ENCODE measurements at regions not wholly inside any gene's neighbourhood (a gene's known extent, or its start where the extent isn't known, plus 50 kb on each side); places are given as distances from the start of the nearest gene placed in this dataset.

GRCh38 chr10:130495891-130496636 is 359.9 kb downstream of the GLRX3 start:
- Mint-ChIP-seq H3K27ac (no peak overlapping the region), H3K27me3 (peaks cover 0 to 6% (median 0%) of the 10 kb centered on the region in 3 donors), H3K36me3 (no peaks in the 10 kb centered on the region), H3K9me3 (peaks cover 0 to 3% (median 0%) of the 10 kb centered on the region in 7 donors), H3K4me1 (no peaks in the 10 kb centered on the region), H3K4me3 (no peak overlapping the region)
- ATAC-seq (ENCODE audit: low read depth in 2 of 2) (no peak), DNase-seq (no peak)

- no peak for DNase-seq
- H3K4me1 Mint-ChIP-seq = no peaks in the 10 kb centered on the region
- ATAC-seq (ENCODE audit: low read depth in 2 of 2) = no peak
- H3K27me3 Mint-ChIP-seq = peaks cover 0 to 6% (median 0%) of the 10 kb centered on the region in 3 donors
- H3K36me3 Mint-ChIP-seq = no peaks in the 10 kb centered on the region
- no peak overlapping the region for H3K4me3 Mint-ChIP-seq
- no peak overlapping the region for H3K27ac Mint-ChIP-seq
- H3K9me3 Mint-ChIP-seq = peaks cover 0 to 4% (median 2%) of the 10 kb centered on the region in 7 donors
Measured at GRCh38 chr10:130497056-130498010, 361.1 kb downstream of the GLRX3 start.

GRCh38 chr10:130498042-130498441 is 361.9 kb downstream of the GLRX3 start:
- ATAC-seq (ENCODE audit: low read depth in 2 of 2) (no peak), DNase-seq (no peak)
- no peak overlapping the region for H3K27ac Mint-ChIP-seq
- H3K27me3 Mint-ChIP-seq = peaks cover 0 to 6% (median 0%) of the 10 kb centered on the region in 3 donors
- no peaks in the 10 kb centered on the region for H3K36me3 Mint-ChIP-seq
- peaks cover 0 to 8% (median 2%) of the 10 kb centered on the region in 7 donors for H3K9me3 Mint-ChIP-seq
- H3K4me1 Mint-ChIP-seq = no peaks in the 10 kb centered on the region
- no peak overlapping the region for H3K4me3 Mint-ChIP-seq

- no peak overlapping the region for H3K4me3 Mint-ChIP-seq
- no peaks in the 10 kb centered on the region for H3K36me3 Mint-ChIP-seq
- H3K27ac Mint-ChIP-seq = no peak overlapping the region
- no peaks in the 10 kb centered on the region for H3K4me1 Mint-ChIP-seq
- peaks cover 0 to 10% (median 5%) of the 10 kb centered on the region in 7 donors for H3K9me3 Mint-ChIP-seq
- ATAC-seq (ENCODE audit: low read depth in 2 of 2) (no peak), DNase-seq (no peak)
- peaks cover 0 to 6% (median 0%) of the 10 kb centered on the region in 3 donors for H3K27me3 Mint-ChIP-seq
Measured at GRCh38 chr10:130498934-130499333, 362.7 kb downstream of the GLRX3 start.

- H3K27ac Mint-ChIP-seq = no peak overlapping the region
- DNase-seq = no peak
- peaks cover 0 to 14% (median 7%) of the 10 kb centered on the region in 7 donors for H3K9me3 Mint-ChIP-seq
- no peaks in the 10 kb centered on the region for H3K4me1 Mint-ChIP-seq
- H3K36me3 Mint-ChIP-seq = no peaks in the 10 kb centered on the region
- H3K4me3 Mint-ChIP-seq = no peak overlapping the region
- peaks cover 0 to 6% (median 0%) of the 10 kb centered on the region in 3 donors for H3K27me3 Mint-ChIP-seq
- no peak for ATAC-seq (ENCODE audit: low read depth in 2 of 2)
Measured at GRCh38 chr10:130499541-130499940, 363.4 kb downstream of the GLRX3 start.

GRCh38 chr10:130500261-130501000 is 364.2 kb downstream of the GLRX3 start:
- Mint-ChIP-seq H3K27me3 (peaks cover 0 to 6% (median 0%) of the 10 kb centered on the region in 3 donors), H3K9me3 (peaks cover 0 to 14% (median 7%) of the 10 kb centered on the region in 7 donors), H3K27ac (no peak overlapping the region), H3K36me3 (no peaks in the 10 kb centered on the region), H3K4me1 (no peaks in the 10 kb centered on the region), H3K4me3 (no peak overlapping the region)
- ATAC-seq (ENCODE audit: low read depth in 2 of 2) = no peak
- DNase-seq = no peak

- no peak for ATAC-seq (ENCODE audit: low read depth in 2 of 2)
- Mint-ChIP-seq H3K27ac (no peak overlapping the region), H3K36me3 (no peaks in the 10 kb centered on the region), H3K27me3 (peaks cover 3 to 10% (median 7%) of the 10 kb centered on the region in 3 donors), H3K4me3 (no peak overlapping the region), H3K9me3 (peaks cover 0 to 23% (median 5%) of the 10 kb centered on the region in 7 donors), H3K4me1 (no peaks in the 10 kb centered on the region)
- no peak for DNase-seq
Measured at GRCh38 chr10:130507461-130507860, 371.3 kb downstream of the GLRX3 start.

GRCh38 chr10:130509881-130510689 is 373.9 kb downstream of the GLRX3 start:
- Mint-ChIP-seq H3K4me1 (no peaks in the 10 kb centered on the region), H3K27me3 (peaks cover 3 to 10% (median 7%) of the 10 kb centered on the region in 3 donors), H3K9me3 (peaks cover 0 to 9% (median 0%) of the 10 kb centered on the region in 7 donors), H3K36me3 (no peaks in the 10 kb centered on the region), H3K4me3 (no peak overlapping the region), H3K27ac (no peak overlapping the region)
- DNase-seq (no peak), ATAC-seq (ENCODE audit: low read depth in 2 of 2) (no peak)

GRCh38 chr10:130510755-130511154 is 374.6 kb downstream of the GLRX3 start:
- H3K9me3 Mint-ChIP-seq = peaks cover 0 to 9% (median 0%) of the 10 kb centered on the region in 7 donors
- DNase-seq = no peak
- peaks cover 3 to 10% (median 7%) of the 10 kb centered on the region in 3 donors for H3K27me3 Mint-ChIP-seq
- no peak overlapping the region for H3K4me3 Mint-ChIP-seq
- no peaks in the 10 kb centered on the region for H3K4me1 Mint-ChIP-seq
- H3K27ac Mint-ChIP-seq = no peak overlapping the region
- no peaks in the 10 kb centered on the region for H3K36me3 Mint-ChIP-seq
- no peak for ATAC-seq (ENCODE audit: low read depth in 2 of 2)

GRCh38 chr10:130511766-130512165 is 375.6 kb downstream of the GLRX3 start:
- no peak for DNase-seq
- Mint-ChIP-seq H3K4me3 (no peak overlapping the region), H3K4me1 (no peaks in the 10 kb centered on the region), H3K36me3 (no peaks in the 10 kb centered on the region), H3K27ac (no peak overlapping the region), H3K27me3 (peaks cover 3 to 10% (median 7%) of the 10 kb centered on the region in 3 donors), H3K9me3 (peaks cover 0 to 3% (median under 1%) of the 10 kb centered on the region in 7 donors)
- no peak for ATAC-seq (ENCODE audit: low read depth in 2 of 2)

- ATAC-seq (ENCODE audit: low read depth in 2 of 2) (no peak), DNase-seq (no peak)
- H3K27ac Mint-ChIP-seq = no peak overlapping the region
- H3K4me1 Mint-ChIP-seq = no peaks in the 10 kb centered on the region
- no peaks in the 10 kb centered on the region for H3K36me3 Mint-ChIP-seq
- peaks cover 0 to 8% (median 3%) of the 10 kb centered on the region in 7 donors for H3K9me3 Mint-ChIP-seq
- H3K27me3 Mint-ChIP-seq = peaks cover 3 to 10% (median 7%) of the 10 kb centered on the region in 3 donors
- no peak overlapping the region for H3K4me3 Mint-ChIP-seq
Measured at GRCh38 chr10:130512936-130513335, 376.7 kb downstream of the GLRX3 start.

- Mint-ChIP-seq H3K4me1 (no peaks in the 10 kb centered on the region), H3K4me3 (no peak overlapping the region), H3K27me3 (peaks cover 0 to 7% (median 7%) of the 10 kb centered on the region in 3 donors), H3K9me3 (peaks cover 0 to 8% (median 3%) of the 10 kb centered on the region in 7 donors), H3K36me3 (no peaks in the 10 kb centered on the region), H3K27ac (no peak overlapping the region)
- ATAC-seq (ENCODE audit: low read depth in 2 of 2) (no peak), DNase-seq (no peak)
Measured at GRCh38 chr10:130513686-130514476, 377.7 kb downstream of the GLRX3 start.
